Brain microvascular endothelial cell (primary cell): ENCODE measurements at regions not wholly inside any gene's neighbourhood (a gene's known extent, or its start where the extent isn't known, plus 50 kb on each side); places are given as distances from the start of the nearest gene placed in this dataset.

Experiments
- DNase-seq: peaks from one replicate; pipeline ENCODE4 v3.0.0-alpha.2; 2020
- H3K27ac ChIP-seq: fragments of 250-450 bp; sonication (Bioruptor Pico); 2 replicates; pipeline ENCODE4 v1.5.1; 2020; ENCODE audit warnings: mild to moderate bottlenecking, moderate library complexity
- H3K27me3 ChIP-seq: fragments of 250-450 bp; sonication (Bioruptor Pico); replicated peaks from 2 replicates; pipeline ENCODE4 v1.5.1; 2020; ENCODE audit warnings: mild to moderate bottlenecking
- H3K36me3 ChIP-seq: fragments of 250-450 bp; sonication (Bioruptor Pico); replicated peaks from 2 replicates; pipeline ENCODE4 v1.5.1; 2020; ENCODE audit warnings: mild to moderate bottlenecking
- H3K4me3 ChIP-seq: 2 replicates; pipeline ENCODE4 v1.5.1; 2011; ENCODE audit warnings: low read depth, mild to moderate bottlenecking, control low read depth, low read length, moderate library complexity
- CTCF ChIP-seq: IDR thresholded peaks from 2 replicates; pipeline ENCODE4 v1.5.1; 2011; ENCODE audit warnings: low read depth, mild to moderate bottlenecking, moderate library complexity, low read length, control low read depth, inconsistent platforms; ENCODE audit errors: missing control alignments
- in situ Hi-C: cut with HindIII; loops from 2 replicates; pipeline ENCODE4 v1.10.0; 2017; ENCODE audit warnings: low sequenced_read_pairs, low pct_ligation_motif_present

GRCh38 chr11:86152006-86152862 is 83.3 kb upstream of the PICALM start:
- H3K27ac ChIP-seq = no peak overlapping the region
- no peak for TF ChIP-seq CTCF
- in situ Hi-C loops = no loop called here

GRCh38 chr11:86151174-86152005 is 82.5 kb upstream of the PICALM start:
- in situ Hi-C loops = no loop called here
- DNase-seq = no peak
- Histone ChIP-seq H3K27me3 (no peaks in the 10 kb centered on the region), H3K4me3 (no peak overlapping the region), H3K27ac (no peak overlapping the region), H3K36me3 (no peaks in the 10 kb centered on the region)
- no peak for TF ChIP-seq CTCF

More at GRCh38 chr11:86152006-86152862, 83.3 kb upstream of the PICALM start:
- DNase-seq = no peak
- Histone ChIP-seq H3K36me3 (no peaks in the 10 kb centered on the region), H3K4me3 (no peak overlapping the region), H3K27me3 (no peaks in the 10 kb centered on the region)

GRCh38 chr11:86150847-86151173 is 81.9 kb upstream of the PICALM start:
- TF ChIP-seq CTCF = no peak
- no peaks in the 10 kb centered on the region for H3K36me3 ChIP-seq
- in situ Hi-C loops = no loop called here
- no peak for DNase-seq
- no peak overlapping the region for H3K4me3 ChIP-seq
- no peaks in the 10 kb centered on the region for H3K27me3 ChIP-seq
- no peak overlapping the region for H3K27ac ChIP-seq

- H3K36me3 ChIP-seq = no peaks in the 10 kb centered on the region
- no peak for DNase-seq
- H3K27ac ChIP-seq = no peak overlapping the region
- H3K4me3 ChIP-seq = no peak overlapping the region
- no peaks in the 10 kb centered on the region for H3K27me3 ChIP-seq
- in situ Hi-C loops = no loop called here
- no peak for TF ChIP-seq CTCF
Measured at GRCh38 chr11:86149792-86150191, 80.9 kb upstream of the PICALM start.

- H3K27me3 ChIP-seq = no peaks in the 10 kb centered on the region
- TF ChIP-seq CTCF = no peak
- no peaks in the 10 kb centered on the region for H3K36me3 ChIP-seq
- H3K4me3 ChIP-seq = no peak overlapping the region
- in situ Hi-C loops = no loop called here
- no peak overlapping the region for H3K27ac ChIP-seq
- DNase-seq = no peak
Measured at GRCh38 chr11:86148345-86148747, 79.5 kb upstream of the PICALM start.
